ENCODE measurements at regions not wholly inside any gene's neighbourhood (a gene's known extent, or its start where the extent isn't known, plus 50 kb on each side); places are given as distances from the start of the nearest gene placed in this dataset.

GRCh38 chr4:25575611-25576010 lies 80.0 kb upstream of the SLC34A2 start:
- TF ChIP-seq CTCF (IDR thresholded peaks at IDR 0.05) (no peak), POLR2A (IDR thresholded peaks at IDR 0.05) (no peak)
